GM23248 (cell line): ENCODE measurements at regions not wholly inside any gene's neighbourhood (a gene's known extent, or its start where the extent isn't known, plus 50 kb on each side); places are given as distances from the start of the nearest gene placed in this dataset.

Source experiments
- DNase-seq: peaks from one replicate; pipeline ENCODE4 v3.0.0-alpha.2; 2015
- H2AFZ ChIP-seq: fragments of 200-600 bp; sonication (generic); 2 replicates; pipeline ENCODE4 v1.6.1; 2016; ENCODE audit warnings: antibody characterized with exemption
- H3F3A ChIP-seq: fragments of 200-600 bp; sonication (generic); 2 replicates; pipeline ENCODE4 v1.6.1; 2016; ENCODE audit warnings: mild to moderate bottlenecking, antibody characterized with exemption, mixed run types; ENCODE audit not compliant: insufficient read depth
- H3K27ac ChIP-seq: fragments of 200-600 bp; sonication (generic); 2 replicates; pipeline ENCODE4 v1.5.1; 2016; ENCODE audit warnings: mild to moderate bottlenecking
- H3K27me3 ChIP-seq: fragments of 200-600 bp; sonication (generic); replicated peaks from 2 replicates; pipeline ENCODE4 v1.6.1; 2016; ENCODE audit warnings: mild to moderate bottlenecking; ENCODE audit not compliant: insufficient read depth
- H3K36me3 ChIP-seq: fragments of 200-600 bp; sonication (generic); 2 replicates; pipeline ENCODE4 v1.6.1; 2016; ENCODE audit warnings: low read depth, mild to moderate bottlenecking
- H3K4me1 ChIP-seq: fragments of 200-600 bp; sonication (generic); 2 replicates; pipeline ENCODE4 v1.6.1; 2016; ENCODE audit warnings: mild to moderate bottlenecking; ENCODE audit not compliant: insufficient read depth
- H3K4me2 ChIP-seq: fragments of 200-600 bp; sonication (generic); one replicate; pipeline ENCODE4 v1.6.1; 2016; ENCODE audit warnings: mild to moderate bottlenecking; ENCODE audit not compliant: unreplicated experiment
- H3K4me3 ChIP-seq: fragments of 200-600 bp; sonication (generic); 2 replicates; pipeline ENCODE4 v1.5.1; 2016; ENCODE audit warnings: mild to moderate bottlenecking
- H3K79me2 ChIP-seq: fragments of 200-600 bp; sonication (generic); 2 replicates; pipeline ENCODE4 v1.6.1; 2016; ENCODE audit warnings: mild to moderate bottlenecking; ENCODE audit not compliant: insufficient read depth
- H3K9ac ChIP-seq: fragments of 200-600 bp; sonication (generic); 2 replicates; pipeline ENCODE4 v1.6.1; 2016; ENCODE audit warnings: mild to moderate bottlenecking
- H3K9me2 ChIP-seq: fragments of 200-600 bp; sonication (generic); 2 replicates; pipeline ENCODE4 v1.6.1; 2016; ENCODE audit warnings: mixed run types, mild to moderate bottlenecking, moderate library complexity; ENCODE audit not compliant: insufficient read depth
- H3K9me3 ChIP-seq: fragments of 200-600 bp; sonication (generic); one replicate; pipeline ENCODE4 v1.6.1; 2017; ENCODE audit warnings: low read depth
- H4K20me1 ChIP-seq: fragments of 200-600 bp; sonication (generic); 2 replicates; pipeline ENCODE4 v1.6.0; 2016; ENCODE audit not compliant: insufficient read depth
- EZH2 ChIP-seq: fragments of 200-600 bp; sonication (generic); IDR thresholded peaks from 2 replicates; pipeline ENCODE4 v1.6.1; 2018; ENCODE audit warnings: antibody characterized with exemption, mild to moderate bottlenecking; ENCODE audit not compliant: insufficient read depth, poor library complexity, severe bottlenecking
- EZH2phosphoT487 ChIP-seq: fragments of 200-600 bp; sonication (generic); IDR thresholded peaks from 2 replicates; pipeline ENCODE4 v1.6.1; 2018; ENCODE audit warnings: antibody characterized with exemption, moderate library complexity, mild to moderate bottlenecking, low read depth; ENCODE audit not compliant: insufficient read depth
- WGBS, 2 experiments: methylation state at CpG; one replicate each; pipeline ENCODE4 v1.1.6; 2015 to 2017; ENCODE audit warnings: low lambda C conversion rate in 2 of 2, low coverage in 1 of 2; ENCODE audit errors: missing lambda C conversion rate in 2 of 2; 5-methylcytosine and 5-hydroxymethylcytosine counted together
- in situ Hi-C: fragments of 300-500 bp; cut with MboI; formaldehyde crosslinking; loops from 2 replicates; pipeline ENCODE4 v1.15.0; 2020

GRCh38 chr10:117868151-117868550, 178.6 kb downstream of the RAB11FIP2 start:
- H3K4me3 ChIP-seq = no peak overlapping the region
- no peaks in the 10 kb centered on the region for H3K9me3 ChIP-seq
- peaks cover 12% of the 10 kb centered on the region; the same call in 1 of the 2 replicates for H3K27me3 ChIP-seq
- no peaks in the 10 kb centered on the region for H3K4me1 ChIP-seq
- no peak for TF ChIP-seq EZH2phosphoT487
- TF ChIP-seq EZH2 = no peak
- no peaks in the 10 kb centered on the region for H4K20me1 ChIP-seq
- no peaks in the 10 kb centered on the region for H3K36me3 ChIP-seq
- no peaks in the 10 kb centered on the region for H3K9me2 ChIP-seq
- no peak overlapping the region for H3K27ac ChIP-seq
- no peaks in the 10 kb centered on the region for H3K79me2 ChIP-seq
- DNase-seq = no peak
- in situ Hi-C loops = no loop called here
- no peak overlapping the region for H2AFZ ChIP-seq
- 76 to 78% methylated on average over 9 of the region's 9 CpGs for WGBS, 2 experiments
- no peak overlapping the region for H3K4me2 ChIP-seq
- no peaks in the 10 kb centered on the region for H3F3A ChIP-seq
- no peak overlapping the region for H3K9ac ChIP-seq

GRCh38 chr10:117875793-117876192, 170.9 kb downstream of the RAB11FIP2 start:
- Histone ChIP-seq H3K4me1 (no peaks in the 10 kb centered on the region), H3K4me3 (no peak overlapping the region), H3K9ac (no peak overlapping the region), H3K27ac (no peak overlapping the region), H3K9me2 (no peaks in the 10 kb centered on the region), H3F3A (no peaks in the 10 kb centered on the region), H3K9me3 (no peaks in the 10 kb centered on the region), H3K27me3 (no peaks in the 10 kb centered on the region; the same call in none of the 2 replicates), H2AFZ (no peak overlapping the region), H3K79me2 (no peaks in the 10 kb centered on the region), H3K36me3 (no peaks in the 10 kb centered on the region), H4K20me1 (no peaks in the 10 kb centered on the region), H3K4me2 (no peak overlapping the region)
- no peak for TF ChIP-seq EZH2phosphoT487
- no peak for TF ChIP-seq EZH2
- DNase-seq = no peak
- in situ Hi-C loops = no loop called here
- WGBS, 2 experiments = 52 to 53% methylated on average over 2 of the region's 2 CpGs

GRCh38 chr10:117876210-117876609, 170.5 kb downstream of the RAB11FIP2 start:
- H3K4me3 ChIP-seq = no peak overlapping the region
- H3K9ac ChIP-seq = no peak overlapping the region
- TF ChIP-seq EZH2phosphoT487 (no peak), EZH2 (no peak)
- no peak overlapping the region for H2AFZ ChIP-seq
- WGBS, 2 experiments = 49 to 68% methylated on average over 2 of the region's 2 CpGs
- no peak overlapping the region for H3K4me2 ChIP-seq
- H4K20me1 ChIP-seq = no peaks in the 10 kb centered on the region
- H3K27ac ChIP-seq = no peak overlapping the region
- no peaks in the 10 kb centered on the region for H3K9me2 ChIP-seq
- H3K4me1 ChIP-seq = no peaks in the 10 kb centered on the region
- H3K27me3 ChIP-seq = no peaks in the 10 kb centered on the region; the same call in none of the 2 replicates
- in situ Hi-C loops = no loop called here
- H3K79me2 ChIP-seq = no peaks in the 10 kb centered on the region
- no peaks in the 10 kb centered on the region for H3K36me3 ChIP-seq
- H3F3A ChIP-seq = no peaks in the 10 kb centered on the region
- no peak for DNase-seq
- H3K9me3 ChIP-seq = no peaks in the 10 kb centered on the region

DNA sequence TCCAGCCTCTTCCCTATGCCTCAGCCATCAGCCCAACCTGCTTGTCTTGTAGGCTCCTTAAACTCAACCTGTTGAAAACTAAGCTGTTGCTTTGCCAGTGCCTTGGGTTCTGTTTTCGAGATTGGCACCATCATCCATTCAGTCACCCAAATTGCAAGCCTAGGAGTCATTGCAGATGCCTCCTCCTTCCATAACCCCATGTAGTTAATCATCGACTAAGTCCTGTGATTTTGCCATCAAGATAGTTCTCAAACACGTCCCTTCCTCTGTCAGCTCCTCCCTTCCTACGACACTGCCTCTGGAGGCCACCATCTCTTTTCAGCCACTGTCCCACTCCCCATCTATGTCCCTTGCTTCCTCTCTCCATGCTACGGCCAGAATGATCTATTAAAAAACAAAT, 168.1 kb downstream of the RAB11FIP2 start:
- H3K79me2 ChIP-seq = no peaks in the 10 kb centered on the region
- 54 to 59% methylated on average over 5 of the region's 5 CpGs for WGBS, 2 experiments
- H3K27ac ChIP-seq = no peak overlapping the region
- TF ChIP-seq EZH2phosphoT487 = no peak
- TF ChIP-seq EZH2 = no peak
- no peak overlapping the region for H3K4me3 ChIP-seq
- no peaks in the 10 kb centered on the region for H3K4me1 ChIP-seq
- in situ Hi-C loops = no loop called here
- no peak overlapping the region for H2AFZ ChIP-seq
- no peaks in the 10 kb centered on the region for H3F3A ChIP-seq
- no peaks in the 10 kb centered on the region for H3K9me3 ChIP-seq
- no peak overlapping the region for H3K4me2 ChIP-seq
- DNase-seq = no peak
- H3K9me2 ChIP-seq = no peaks in the 10 kb centered on the region
- no peak overlapping the region for H3K9ac ChIP-seq
- no peaks in the 10 kb centered on the region; the same call in none of the 2 replicates for H3K27me3 ChIP-seq
- H4K20me1 ChIP-seq = no peaks in the 10 kb centered on the region
- no peaks in the 10 kb centered on the region for H3K36me3 ChIP-seq

DNA sequence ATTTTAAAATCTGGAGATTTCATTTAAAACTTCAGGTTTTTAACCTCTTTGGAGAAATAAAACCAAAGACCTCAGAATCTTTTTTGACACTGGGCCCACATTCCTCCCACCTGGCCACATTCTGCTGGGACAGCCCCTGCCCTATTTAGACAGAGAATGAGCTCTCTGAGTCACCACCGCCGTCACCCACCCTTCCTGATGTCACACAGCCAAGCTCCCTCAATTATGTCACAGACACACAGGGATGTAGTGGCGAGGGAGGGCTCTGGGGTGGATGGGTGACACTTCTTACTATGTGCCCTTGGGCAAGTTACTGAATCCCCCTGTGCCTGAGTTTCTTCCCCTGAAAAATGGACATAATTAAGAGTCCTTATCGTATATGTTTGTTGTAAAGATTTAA, 162.6 kb downstream of the RAB11FIP2 start:
- Histone ChIP-seq H3K4me2 (no peak overlapping the region), H3K27ac (no peak overlapping the region), H3K9me2 (no peaks in the 10 kb centered on the region), H3F3A (no peaks in the 10 kb centered on the region), H3K9me3 (no peaks in the 10 kb centered on the region), H3K4me1 (no peaks in the 10 kb centered on the region), H3K9ac (no peak overlapping the region), H3K79me2 (no peaks in the 10 kb centered on the region), H3K36me3 (no peaks in the 10 kb centered on the region), H3K27me3 (no peaks in the 10 kb centered on the region; the same call in none of the 2 replicates), H4K20me1 (no peaks in the 10 kb centered on the region), H2AFZ (no peak overlapping the region), H3K4me3 (no peak overlapping the region)
- in situ Hi-C loops = no loop called here
- no peak for TF ChIP-seq EZH2phosphoT487
- TF ChIP-seq EZH2 = no peak
- DNase-seq = no peak
- WGBS, 2 experiments = 71 to 78% methylated on average over 4 of the region's 4 CpGs
